ENCODE measurements at regions not wholly inside any gene's neighbourhood (a gene's known extent, or its start where the extent isn't known, plus 50 kb on each side); places are given as distances from the start of the nearest gene placed in this dataset.

GRCh38 chr3:22765679-22766078, 437.4 kb upstream of the UBE2E2 start:
- Histone ChIP-seq H3K27me3 (ENCODE audit: low read depth) (no peaks in the 10 kb centered on the region), H3K4me3 (no peak overlapping the region), H3K27ac (no peak overlapping the region), H3K36me3 (no peaks in the 10 kb centered on the region), H3K9me3 (no peaks in the 10 kb centered on the region), H3K4me1 (no peaks in the 10 kb centered on the region)
- no peak for TF ChIP-seq CTCF (IDR thresholded peaks at IDR 0.05)
- DNase-seq = no peak
- no peak for ATAC-seq
- intact Hi-C loops (cut with DNase I) = no loop called here

GRCh38 chr3:22777834-22778233, 425.3 kb upstream of the UBE2E2 start:
- no peak for DNase-seq
- H3K4me1 ChIP-seq = no peaks in the 10 kb centered on the region
- intact Hi-C loops (cut with DNase I) = no loop called here
- no peaks in the 10 kb centered on the region for H3K27me3 ChIP-seq (ENCODE audit: low read depth)
- H3K9me3 ChIP-seq = no peaks in the 10 kb centered on the region
- ATAC-seq = no peak
- no peaks in the 10 kb centered on the region for H3K36me3 ChIP-seq
- TF ChIP-seq CTCF (IDR thresholded peaks at IDR 0.05) = no peak
- H3K27ac ChIP-seq = no peak overlapping the region
- no peak overlapping the region for H3K4me3 ChIP-seq

GRCh38 chr3:22779737-22780136, 423.4 kb upstream of the UBE2E2 start:
- no peak overlapping the region for H3K4me3 ChIP-seq
- no peaks in the 10 kb centered on the region for H3K36me3 ChIP-seq
- no peaks in the 10 kb centered on the region for H3K27me3 ChIP-seq (ENCODE audit: low read depth)
- no peak for TF ChIP-seq CTCF (IDR thresholded peaks at IDR 0.05)
- H3K9me3 ChIP-seq = no peaks in the 10 kb centered on the region
- no peak for DNase-seq
- no peaks in the 10 kb centered on the region for H3K4me1 ChIP-seq
- H3K27ac ChIP-seq = no peak overlapping the region
- no peak for ATAC-seq
- intact Hi-C loops (cut with DNase I) = no loop called here

GRCh38 chr3:22792533-22792932, 410.6 kb upstream of the UBE2E2 start:
- intact Hi-C loops (cut with DNase I) = no loop called here
- TF ChIP-seq CTCF (IDR thresholded peaks at IDR 0.05) = no peak
- H3K27me3 ChIP-seq (ENCODE audit: low read depth) = no peaks in the 10 kb centered on the region
- H3K4me1 ChIP-seq = no peaks in the 10 kb centered on the region
- H3K36me3 ChIP-seq = no peaks in the 10 kb centered on the region
- ATAC-seq = no peak
- no peak for DNase-seq
- H3K4me3 ChIP-seq = no peak overlapping the region
- H3K9me3 ChIP-seq = no peaks in the 10 kb centered on the region
- H3K27ac ChIP-seq = no peak overlapping the region

GRCh38 chr3:22795917-22796316, 407.2 kb upstream of the UBE2E2 start:
- TF ChIP-seq CTCF (IDR thresholded peaks at IDR 0.05) = no peak
- Histone ChIP-seq H3K27me3 (ENCODE audit: low read depth) (no peaks in the 10 kb centered on the region), H3K36me3 (no peaks in the 10 kb centered on the region), H3K27ac (no peak overlapping the region), H3K9me3 (no peaks in the 10 kb centered on the region), H3K4me3 (no peak overlapping the region), H3K4me1 (no peaks in the 10 kb centered on the region)
- intact Hi-C loops (cut with DNase I) = no loop called here
- DNase-seq (no peak), ATAC-seq (no peak)

GRCh38 chr3:22798461-22798860, 404.7 kb upstream of the UBE2E2 start:
- Histone ChIP-seq H3K27ac (no peak overlapping the region), H3K4me3 (no peak overlapping the region), H3K36me3 (no peaks in the 10 kb centered on the region), H3K27me3 (ENCODE audit: low read depth) (no peaks in the 10 kb centered on the region), H3K4me1 (no peaks in the 10 kb centered on the region), H3K9me3 (no peaks in the 10 kb centered on the region)
- intact Hi-C loops (cut with DNase I) = no loop called here
- TF ChIP-seq CTCF (IDR thresholded peaks at IDR 0.05) = no peak
- no peak for ATAC-seq
- DNase-seq = no peak
